Activated CD4-positive, alpha-beta T cell treated with anti-CD3 and anti-CD28 coated beads for 36 hours (primary cell): ENCODE measurements at regions not wholly inside any gene's neighbourhood (a gene's known extent, or its start where the extent isn't known, plus 50 kb on each side); places are given as distances from the start of the nearest gene placed in this dataset.

ENCODE experiments used
- ATAC-seq: fragments of 200-7000 bp; cut with Tn5 transposase; one replicate; pipeline ENCODE4 v1.10.0; 2021; ENCODE audit warnings: mild to moderate bottlenecking, moderate library complexity
- CTCF ChIA-PET: fragments of 350-600 bp; sonication (Branson Sonifier 250); formaldehyde crosslinking; loops from one replicate; lab custom pipeline; 2021; ENCODE audit warnings: antibody characterized with exemption; lab: Charles Lee
- POLR2A ChIA-PET: fragments of 350-600 bp; sonication (Branson Sonifier 250); formaldehyde crosslinking; loops from one replicate; lab custom pipeline; 2021; ENCODE audit warnings: antibody characterized with exemption, inconsistent platforms; lab: Charles Lee
- DNase-seq: peaks from one replicate; pipeline ENCODE4 v3.0.0-alpha.2; 2020
- H3K27ac Mint-ChIP-seq: one replicate; pipeline ENCODE4 v1.8.0; 2021; ENCODE audit warnings: mixed read lengths
- H3K27me3 Mint-ChIP-seq: one replicate; pipeline ENCODE4 v1.8.0; 2021; ENCODE audit warnings: mixed read lengths
- H3K36me3 Mint-ChIP-seq: one replicate; pipeline ENCODE4 v1.8.0; 2021; ENCODE audit warnings: low read depth, mixed read lengths
- H3K4me1 Mint-ChIP-seq: one replicate; pipeline ENCODE4 v1.8.0; 2021; ENCODE audit warnings: mixed read lengths
- H3K4me3 Mint-ChIP-seq: one replicate; pipeline ENCODE4 v1.8.0; 2021; ENCODE audit warnings: mild to moderate bottlenecking, moderate library complexity, mixed read lengths
- H3K9me3 Mint-ChIP-seq: one replicate; pipeline ENCODE4 v1.8.0; 2021; ENCODE audit warnings: low read depth, mixed read lengths
- intact Hi-C, 2 experiments: fragments of 100-400 bp; cut with DNase I in 1 of 2; cut with micrococcal nuclease in 1 of 2; formaldehyde crosslinking; loops; one replicate each; pipeline versions ENCODE4 v1.14.2 to v1.15.1; 2022 to 2024; cut with DNase I, micrococcal nuclease

DNA sequence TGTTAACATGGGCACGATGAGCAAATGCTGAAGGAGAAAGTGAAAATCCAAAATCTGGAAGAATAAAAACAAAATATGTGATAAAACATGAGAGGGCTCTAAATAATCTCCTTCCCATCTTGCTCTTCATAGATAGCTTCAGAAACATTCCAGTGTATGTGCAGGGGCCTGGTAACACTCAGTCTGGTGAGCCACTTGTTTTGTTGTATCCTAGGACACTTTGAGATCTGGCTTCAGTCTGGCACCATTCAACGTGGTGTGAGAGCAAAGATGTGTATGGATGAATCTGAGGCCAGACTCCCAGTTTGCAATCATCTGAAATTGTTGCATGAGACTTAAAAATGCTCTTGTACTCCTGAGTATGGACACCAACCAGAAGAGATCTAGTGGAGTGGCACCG lies 337.2 kb upstream of the ZNF385D start:
- POLR2A ChIA-PET = no interaction called here
- H3K36me3 Mint-ChIP-seq = no peaks in the 10 kb centered on the region
- H3K4me3 Mint-ChIP-seq = no peak overlapping the region
- H3K9me3 Mint-ChIP-seq = no peaks in the 10 kb centered on the region
- intact Hi-C loops = loop anchor here in 1 of 2 experiments (5.0 kb wide), 1 partner anchor 799 kb away; no protein-coding TSS in a partner anchor
- no peak for DNase-seq
- CTCF ChIA-PET = no interaction called here
- no peak for ATAC-seq
- no peaks in the 10 kb centered on the region for H3K27me3 Mint-ChIP-seq
- no peak overlapping the region for H3K27ac Mint-ChIP-seq
- no peaks in the 10 kb centered on the region for H3K4me1 Mint-ChIP-seq

DNA sequence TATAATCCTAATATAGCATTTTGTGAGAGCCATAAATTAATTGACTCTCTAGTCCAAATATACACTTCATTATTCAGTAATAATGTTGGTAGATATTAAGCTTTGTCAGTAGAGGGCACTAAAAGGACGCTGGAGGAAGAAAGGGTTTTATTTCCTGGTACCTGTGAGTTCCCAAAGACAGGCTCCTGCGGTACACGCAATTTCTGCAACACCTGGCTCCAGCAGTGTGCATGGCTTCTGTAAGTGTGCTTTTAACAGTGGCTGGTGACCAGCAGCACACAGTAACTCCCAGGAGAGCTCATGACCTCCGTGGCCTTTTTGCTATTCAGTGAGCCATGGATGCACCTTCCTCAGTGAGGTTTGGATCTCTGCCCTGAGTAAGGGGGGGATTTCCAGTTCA lies 338.3 kb upstream of the ZNF385D start:
- H3K27me3 Mint-ChIP-seq = no peaks in the 10 kb centered on the region
- no peak for DNase-seq
- no peak overlapping the region for H3K27ac Mint-ChIP-seq
- CTCF ChIA-PET = interaction anchor here (0.6 kb wide), 1 partner anchor 411 kb away, joined by 3 read pairs; no protein-coding TSS in a partner anchor
- ATAC-seq = no peak
- no peak overlapping the region for H3K4me3 Mint-ChIP-seq
- H3K9me3 Mint-ChIP-seq = no peaks in the 10 kb centered on the region
- no peaks in the 10 kb centered on the region for H3K36me3 Mint-ChIP-seq
- intact Hi-C loops = loop anchor here in 1 of 2 experiments (1.0 to 5.0 kb wide), 2 partner anchors 798 to 871 kb away; no protein-coding TSS in a partner anchor
- POLR2A ChIA-PET = no interaction called here
- H3K4me1 Mint-ChIP-seq = no peaks in the 10 kb centered on the region

GRCh38 chr3:22091329-22091728 lies 340.3 kb upstream of the ZNF385D start:
- CTCF ChIA-PET = no interaction called here

GRCh38 chr3:22098021-22098420 lies 347.0 kb upstream of the ZNF385D start:
- peaks cover 3% of the 10 kb centered on the region for H3K9me3 Mint-ChIP-seq
- no peaks in the 10 kb centered on the region for H3K4me1 Mint-ChIP-seq
- ATAC-seq (no peak), DNase-seq (no peak)
- no peak overlapping the region for H3K4me3 Mint-ChIP-seq
- ChIA-PET CTCF (no interaction called here), POLR2A (no interaction called here)
- intact Hi-C loops = no loop called here
- no peaks in the 10 kb centered on the region for H3K36me3 Mint-ChIP-seq
- H3K27me3 Mint-ChIP-seq = no peaks in the 10 kb centered on the region
- H3K27ac Mint-ChIP-seq = no peak overlapping the region

More at GRCh38 chr3:22091329-22091728, 340.3 kb upstream of the ZNF385D start:
- H3K27ac Mint-ChIP-seq = no peak overlapping the region
- H3K36me3 Mint-ChIP-seq = no peaks in the 10 kb centered on the region
- no peaks in the 10 kb centered on the region for H3K27me3 Mint-ChIP-seq
- intact Hi-C loops = no loop called here
- H3K9me3 Mint-ChIP-seq = no peaks in the 10 kb centered on the region
- POLR2A ChIA-PET = no interaction called here
- no peak overlapping the region for H3K4me3 Mint-ChIP-seq
- DNase-seq (no peak), ATAC-seq (no peak)
- no peaks in the 10 kb centered on the region for H3K4me1 Mint-ChIP-seq

DNA sequence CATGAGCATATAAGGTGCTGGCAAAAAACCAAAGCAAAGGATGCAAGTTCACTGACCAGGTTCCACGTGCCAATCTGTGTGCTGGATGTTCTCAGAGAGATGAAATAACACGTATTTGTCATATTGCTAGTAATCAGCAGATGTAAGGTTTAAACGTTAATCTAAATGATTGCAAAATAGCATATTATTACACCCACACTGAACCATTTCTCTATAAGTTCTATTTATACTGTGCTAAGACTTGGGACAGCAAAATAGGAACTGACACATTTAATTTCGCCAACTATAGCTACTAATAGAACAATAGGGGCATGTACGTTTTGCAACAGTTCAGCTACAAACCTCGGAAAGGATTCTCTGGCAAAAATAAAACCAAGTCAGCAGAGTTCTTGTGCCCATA lies 350.3 kb upstream of the ZNF385D start:
- no peak for DNase-seq
- intact Hi-C loops = no loop called here
- Mint-ChIP-seq H3K36me3 (no peaks in the 10 kb centered on the region), H3K4me3 (no peak overlapping the region), H3K27ac (no peak overlapping the region), H3K27me3 (no peaks in the 10 kb centered on the region), H3K9me3 (peaks cover 3% of the 10 kb centered on the region), H3K4me1 (no peaks in the 10 kb centered on the region)
- ChIA-PET POLR2A (no interaction called here), CTCF (no interaction called here)
- no peak for ATAC-seq

- H3K27me3 Mint-ChIP-seq = no peaks in the 10 kb centered on the region
- H3K4me1 Mint-ChIP-seq = no peaks in the 10 kb centered on the region
- no peaks in the 10 kb centered on the region for H3K36me3 Mint-ChIP-seq
- peaks cover 3% of the 10 kb centered on the region for H3K9me3 Mint-ChIP-seq
- no peak overlapping the region for H3K27ac Mint-ChIP-seq
- no peak for DNase-seq
- ATAC-seq = no peak
- ChIA-PET CTCF (no interaction called here), POLR2A (no interaction called here)
- no peak overlapping the region for H3K4me3 Mint-ChIP-seq
- intact Hi-C loops = no loop called here
These were observed 350.8 kb upstream of the ZNF385D start for GRCh38 chr3:22101811-22102210.

DNA sequence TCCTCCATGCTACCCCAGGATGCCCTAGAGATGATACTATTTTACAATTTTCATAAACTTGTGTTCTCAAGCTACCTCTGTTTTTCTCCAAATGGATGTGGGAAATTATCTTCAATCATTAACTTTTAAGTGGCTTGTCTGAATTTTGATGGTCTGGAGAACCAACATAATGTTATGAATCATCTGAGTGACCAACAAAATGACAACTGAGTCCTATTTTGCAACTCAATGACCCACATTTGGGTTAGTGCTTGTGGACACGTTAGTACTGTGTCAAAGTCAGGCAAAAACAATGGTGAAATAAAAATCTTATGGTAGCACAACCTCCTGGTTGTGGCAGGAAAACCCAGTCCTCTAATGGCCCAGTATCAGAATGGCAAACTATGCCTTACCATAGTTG lies 352.4 kb upstream of the ZNF385D start:
- no peaks in the 10 kb centered on the region for H3K27me3 Mint-ChIP-seq
- no peak overlapping the region for H3K27ac Mint-ChIP-seq
- H3K36me3 Mint-ChIP-seq = no peaks in the 10 kb centered on the region

DNA sequence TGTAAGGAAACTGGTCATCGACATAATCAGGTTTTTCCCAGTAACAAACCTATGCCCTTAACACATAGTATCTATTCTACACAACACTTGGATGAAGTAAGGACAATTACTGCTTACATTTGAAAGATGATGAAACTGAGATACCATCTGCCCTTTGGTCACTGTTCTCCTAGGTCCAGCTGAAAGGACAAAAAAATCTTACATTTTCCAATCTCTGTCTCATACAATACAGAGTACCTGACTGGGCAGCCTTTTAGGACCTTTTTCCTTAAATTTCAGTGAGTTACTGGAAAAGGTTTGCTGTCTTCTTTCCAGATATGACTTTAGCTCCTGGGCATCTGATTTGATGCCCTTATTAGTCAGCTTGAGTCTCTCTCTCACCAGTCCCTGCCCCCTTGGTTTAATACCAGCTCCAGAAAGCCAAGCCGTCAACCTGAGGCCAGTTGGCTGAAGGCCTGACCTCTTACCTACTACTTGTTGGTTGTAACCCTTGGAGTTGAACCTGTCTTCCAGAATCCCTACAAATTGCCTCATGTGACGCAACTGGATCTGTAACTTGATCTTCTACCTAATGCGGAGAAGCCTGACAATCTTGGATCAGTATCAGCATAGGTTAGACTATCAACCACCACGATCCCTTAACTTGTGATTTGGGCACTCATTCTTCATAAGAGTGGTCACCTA lies 355.3 kb upstream of the ZNF385D start:
- ChIA-PET POLR2A (no interaction called here), CTCF (interaction anchor here (0.6 kb wide), 1 partner anchor 461 kb away, joined by 3 read pairs; no protein-coding TSS in a partner anchor)

More for the DNA sequence above, 352.4 kb upstream of the ZNF385D start:
- DNase-seq (no peak), ATAC-seq (no peak)
- ChIA-PET CTCF (no interaction called here), POLR2A (no interaction called here)
- Mint-ChIP-seq H3K4me3 (no peak overlapping the region), H3K4me1 (no peaks in the 10 kb centered on the region), H3K9me3 (peaks cover 3% of the 10 kb centered on the region)
- intact Hi-C loops = no loop called here

GRCh38 chr3:22111226-22111625 lies 360.2 kb upstream of the ZNF385D start:
- intact Hi-C loops = no loop called here
- no peak overlapping the region for H3K4me3 Mint-ChIP-seq
- ATAC-seq (no peak), DNase-seq (no peak)
- H3K9me3 Mint-ChIP-seq = no peaks in the 10 kb centered on the region
- no peaks in the 10 kb centered on the region for H3K36me3 Mint-ChIP-seq
- CTCF ChIA-PET = no interaction called here
- no peaks in the 10 kb centered on the region for H3K4me1 Mint-ChIP-seq
- POLR2A ChIA-PET = no interaction called here
- no peak overlapping the region for H3K27ac Mint-ChIP-seq
- H3K27me3 Mint-ChIP-seq = no peaks in the 10 kb centered on the region

More for the DNA sequence above, 355.3 kb upstream of the ZNF385D start:
- no peaks in the 10 kb centered on the region for H3K27me3 Mint-ChIP-seq
- H3K9me3 Mint-ChIP-seq = no peaks in the 10 kb centered on the region
- DNase-seq (no peak), ATAC-seq (no peak)
- no peak overlapping the region for H3K4me3 Mint-ChIP-seq
- H3K36me3 Mint-ChIP-seq = no peaks in the 10 kb centered on the region
- no peak overlapping the region for H3K27ac Mint-ChIP-seq
- intact Hi-C loops = no loop called here
- no peaks in the 10 kb centered on the region for H3K4me1 Mint-ChIP-seq

DNA sequence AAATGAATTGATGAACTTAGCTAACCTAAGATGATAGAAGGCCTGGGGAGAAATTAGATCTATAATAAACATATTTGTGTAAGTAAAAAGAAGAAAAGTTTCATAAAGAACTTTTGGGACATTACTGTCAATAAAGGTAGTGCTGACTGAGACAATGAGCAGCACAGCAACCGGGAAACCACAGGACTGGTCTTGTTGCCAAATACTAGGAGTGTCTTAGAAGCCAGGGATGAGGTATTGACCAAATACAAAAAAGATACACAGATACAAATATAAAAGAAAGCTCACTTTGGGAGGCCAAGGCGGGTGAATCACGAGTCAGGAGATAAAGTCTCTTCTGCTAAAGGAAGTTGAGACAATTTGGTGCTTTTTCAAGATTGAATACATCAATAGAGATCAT lies 362.4 kb upstream of the ZNF385D start:
- ChIA-PET CTCF (no interaction called here), POLR2A (no interaction called here)
- Mint-ChIP-seq H3K27ac (no peak overlapping the region), H3K4me1 (no peaks in the 10 kb centered on the region), H3K36me3 (no peaks in the 10 kb centered on the region), H3K9me3 (no peaks in the 10 kb centered on the region), H3K4me3 (no peak overlapping the region), H3K27me3 (no peaks in the 10 kb centered on the region)
- DNase-seq (no peak), ATAC-seq (no peak)
- intact Hi-C loops = no loop called here

DNA sequence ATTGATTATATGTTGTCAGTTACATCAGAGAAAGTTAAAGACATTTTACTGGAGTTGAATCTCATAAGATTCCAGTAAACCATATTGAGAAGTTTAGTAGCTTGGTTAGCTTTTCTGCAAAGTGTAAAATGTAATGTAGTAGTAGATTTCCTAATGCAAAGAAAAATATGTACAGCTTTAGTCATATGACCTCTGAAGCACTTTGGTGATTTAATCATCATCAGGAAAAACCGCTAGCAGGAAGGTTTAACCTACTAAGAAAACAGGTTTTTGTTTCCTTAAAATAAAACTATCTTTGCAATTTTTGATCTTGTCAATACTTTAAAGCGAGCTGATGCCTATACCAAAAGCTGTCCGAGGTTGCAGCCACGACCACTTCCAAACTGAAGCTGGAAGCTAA lies 364.6 kb upstream of the ZNF385D start:
- no peaks in the 10 kb centered on the region for H3K9me3 Mint-ChIP-seq
- no peaks in the 10 kb centered on the region for H3K36me3 Mint-ChIP-seq
- ChIA-PET POLR2A (no interaction called here), CTCF (interaction anchor here (0.5 kb wide), 1 partner anchor 347 kb away, joined by 3 read pairs; no protein-coding TSS in a partner anchor)
- no peaks in the 10 kb centered on the region for H3K4me1 Mint-ChIP-seq
- H3K27me3 Mint-ChIP-seq = no peaks in the 10 kb centered on the region
- no peak for ATAC-seq
- intact Hi-C loops = no loop called here
- DNase-seq = no peak
- no peak overlapping the region for H3K27ac Mint-ChIP-seq
- H3K4me3 Mint-ChIP-seq = no peak overlapping the region

- DNase-seq (no peak), ATAC-seq (no peak)
- no peaks in the 10 kb centered on the region for H3K4me1 Mint-ChIP-seq
- ChIA-PET CTCF (interaction anchor here (0.5 kb wide), 1 partner anchor 255 kb away, joined by 3 read pairs; no protein-coding TSS in a partner anchor), POLR2A (no interaction called here)
- no peaks in the 10 kb centered on the region for H3K9me3 Mint-ChIP-seq
- H3K27ac Mint-ChIP-seq = no peak overlapping the region
- no peaks in the 10 kb centered on the region for H3K36me3 Mint-ChIP-seq
- H3K27me3 Mint-ChIP-seq = no peaks in the 10 kb centered on the region
- intact Hi-C loops = loop anchor here in 1 of 2 experiments (2.0 kb wide), 2 partner anchors 1604 to 1776 kb away; no protein-coding TSS in a partner anchor
- no peak overlapping the region for H3K4me3 Mint-ChIP-seq
These were observed 366.1 kb upstream of the ZNF385D start for GRCh38 chr3:22117091-22117490.
